ENCODE measurements at regions not wholly inside any gene's neighbourhood (a gene's known extent, or its start where the extent isn't known, plus 50 kb on each side); places are given as distances from the start of the nearest gene placed in this dataset.
A peak's percentile ranks its signal among the peaks of the same experiment; 100 is the strongest.
"Not testable (repeated sequence)": the region's sequence is repeated elsewhere in the genome, so short reads cannot be mapped to it uniquely, and the experiment has no call there.

DNA sequence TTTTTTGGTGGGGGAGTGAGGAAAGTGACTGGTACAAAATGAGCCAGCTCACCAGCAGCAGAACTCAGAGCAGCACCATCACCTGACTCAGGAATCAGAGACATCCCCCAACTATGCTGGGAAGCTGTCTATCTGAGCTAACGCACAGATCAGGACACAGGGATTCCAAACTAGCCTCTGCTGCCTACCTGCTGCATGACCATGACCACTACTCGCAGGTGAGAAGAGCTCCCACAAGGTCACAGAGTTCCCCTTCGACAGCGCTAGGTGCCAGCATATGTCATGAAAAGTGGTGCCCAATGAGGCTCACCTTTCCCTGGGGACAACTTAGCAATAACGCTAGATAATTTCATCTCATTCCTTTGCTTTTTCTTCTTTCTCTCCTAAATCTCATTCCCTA lies 662.6 kb upstream of the CPEB2 start:
- no peak overlapping the region for H3K4me3 ChIP-seq
- no peaks in the 10 kb centered on the region for H3K27me3 ChIP-seq
- H3K4me1 ChIP-seq, result no peaks in the 10 kb centered on the region
- DNase-seq (ENCODE audit: low spot score in 2 of 2), result no peak
- H3K27ac ChIP-seq, result no peak overlapping the region
- no peak for TF ChIP-seq POLR2A (IDR thresholded peaks at IDR 0.05)
- no peak for TF ChIP-seq EP300 (IDR thresholded peaks at IDR 0.05)
- TF ChIP-seq, protein P1, sequence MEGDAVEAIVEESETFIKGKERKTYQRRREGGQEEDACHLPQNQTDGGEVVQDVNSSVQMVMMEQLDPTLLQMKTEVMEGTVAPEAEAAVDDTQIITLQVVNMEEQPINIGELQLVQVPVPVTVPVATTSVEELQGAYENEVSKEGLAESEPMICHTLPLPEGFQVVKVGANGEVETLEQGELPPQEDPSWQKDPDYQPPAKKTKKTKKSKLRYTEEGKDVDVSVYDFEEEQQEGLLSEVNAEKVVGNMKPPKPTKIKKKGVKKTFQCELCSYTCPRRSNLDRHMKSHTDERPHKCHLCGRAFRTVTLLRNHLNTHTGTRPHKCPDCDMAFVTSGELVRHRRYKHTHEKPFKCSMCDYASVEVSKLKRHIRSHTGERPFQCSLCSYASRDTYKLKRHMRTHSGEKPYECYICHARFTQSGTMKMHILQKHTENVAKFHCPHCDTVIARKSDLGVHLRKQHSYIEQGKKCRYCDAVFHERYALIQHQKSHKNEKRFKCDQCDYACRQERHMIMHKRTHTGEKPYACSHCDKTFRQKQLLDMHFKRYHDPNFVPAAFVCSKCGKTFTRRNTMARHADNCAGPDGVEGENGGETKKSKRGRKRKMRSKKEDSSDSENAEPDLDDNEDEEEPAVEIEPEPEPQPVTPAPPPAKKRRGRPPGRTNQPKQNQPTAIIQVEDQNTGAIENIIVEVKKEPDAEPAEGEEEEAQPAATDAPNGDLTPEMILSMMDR (IDR thresholded peaks at IDR 0.05), result no peak
- H3K9me3 ChIP-seq, result no peaks in the 10 kb centered on the region
- 81 to 84% methylated on average over 5 of the region's 5 CpGs for WGBS, 2 donors
- H3K36me3 ChIP-seq, result no peaks in the 10 kb centered on the region

DNA sequence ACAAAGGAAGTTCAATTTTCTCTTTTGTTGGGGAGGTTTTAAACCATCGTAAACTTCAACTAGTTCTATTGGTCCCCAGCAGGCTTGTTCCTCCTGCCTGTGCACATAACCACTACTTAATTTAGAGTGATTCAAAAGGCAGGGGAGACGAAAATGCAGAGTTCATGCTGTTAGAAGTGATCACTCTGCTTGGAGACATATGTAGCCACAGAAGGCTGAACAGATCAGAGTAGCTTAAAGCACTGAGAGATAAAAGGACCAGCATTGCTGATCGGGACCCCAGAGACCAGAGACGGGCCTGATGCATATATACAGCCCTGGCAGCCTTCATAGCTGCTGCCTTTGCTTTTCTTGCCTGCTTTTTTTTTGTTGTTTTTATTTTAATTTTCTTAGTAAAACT lies 662.0 kb upstream of the CPEB2 start:
- WGBS, 2 donors, result 38 to 50% methylated on average over 4 of the region's 4 CpGs
- Histone ChIP-seq H3K4me1 (no peaks in the 10 kb centered on the region), H3K27me3 (no peaks in the 10 kb centered on the region), H3K4me3 (no peak overlapping the region), H3K9me3 (no peaks in the 10 kb centered on the region), H3K27ac (no peak overlapping the region), H3K36me3 (no peaks in the 10 kb centered on the region)
- TF ChIP-seq POLR2A (IDR thresholded peaks at IDR 0.05) (no peak), EP300 (IDR thresholded peaks at IDR 0.05) (no peak)
- TF ChIP-seq, protein P1 (IDR thresholded peaks at IDR 0.05), result no peak
- no peak for DNase-seq (ENCODE audit: low spot score in 2 of 2)

DNA sequence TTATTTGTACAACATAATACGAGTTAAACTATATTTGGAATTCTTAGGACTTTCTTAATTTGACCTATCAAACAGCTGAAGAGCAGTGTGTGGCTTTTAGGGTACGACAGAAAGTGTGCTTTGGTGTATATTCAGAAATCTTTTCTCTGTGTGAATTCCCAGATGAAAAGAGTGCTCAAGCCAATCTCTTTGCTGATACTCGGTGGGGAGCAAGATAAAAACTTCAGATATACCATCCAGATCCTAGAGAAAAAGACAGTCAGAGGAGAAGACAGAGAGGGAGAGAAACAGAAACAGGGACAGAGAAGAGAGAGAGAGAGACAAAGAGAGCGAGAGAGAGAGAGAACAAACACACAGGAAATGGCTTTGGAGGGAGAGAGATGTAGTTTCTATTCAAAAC lies 658.3 kb upstream of the CPEB2 start:
- no peak for DNase-seq (ENCODE audit: low spot score in 2 of 2)
- WGBS, 2 donors, result 54 to 56% methylated on average over 4 of the region's 4 CpGs
- H3K27ac ChIP-seq, result no peak overlapping the region
- TF ChIP-seq, protein P1 (IDR thresholded peaks at IDR 0.05), result no peak
- TF ChIP-seq EP300 (IDR thresholded peaks at IDR 0.05), result no peak
- H3K27me3 ChIP-seq, result no peaks in the 10 kb centered on the region
- no peaks in the 10 kb centered on the region for H3K9me3 ChIP-seq
- no peaks in the 10 kb centered on the region for H3K36me3 ChIP-seq
- H3K4me3 ChIP-seq, result no peak overlapping the region
- no peaks in the 10 kb centered on the region for H3K4me1 ChIP-seq

DNA sequence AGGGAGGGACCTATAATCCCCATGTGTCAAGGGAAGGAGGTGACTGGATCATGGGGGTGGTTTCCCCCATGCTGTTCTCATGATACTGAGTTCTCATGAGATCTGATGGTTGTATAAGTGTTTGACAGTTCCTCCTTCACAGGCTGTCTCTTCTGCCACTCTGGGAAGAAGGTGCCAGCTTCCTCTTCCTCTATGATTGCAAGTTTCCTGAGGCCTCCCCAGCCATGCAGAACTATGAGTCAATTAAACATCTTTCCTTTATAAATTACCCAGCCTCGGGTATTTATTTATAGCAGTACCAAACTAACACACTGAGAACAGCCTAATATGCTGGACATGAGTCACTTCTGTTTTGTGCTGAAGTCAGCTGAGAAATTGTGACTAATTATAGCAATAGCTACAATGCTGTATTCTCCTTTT lies 656.9 kb upstream of the CPEB2 start:
- no peaks in the 10 kb centered on the region for H3K9me3 ChIP-seq
- TF ChIP-seq POLR2A (IDR thresholded peaks at IDR 0.05) (no peak), EP300 (IDR thresholded peaks at IDR 0.05) (peak in 1 of 2 donors; percentile 62)
- DNase-seq (ENCODE audit: low spot score in 2 of 2), result peak in 1 of 2 donors; percentile 13
- WGBS, 2 donors, result 20 to 29% methylated on average over 1 of the region's 1 CpG
- no peak overlapping the region for H3K27ac ChIP-seq
- no peaks in the 10 kb centered on the region for H3K27me3 ChIP-seq
- H3K36me3 ChIP-seq, result no peaks in the 10 kb centered on the region
- no peak overlapping the region for H3K4me3 ChIP-seq
- H3K4me1 ChIP-seq, result no peaks in the 10 kb centered on the region

DNA sequence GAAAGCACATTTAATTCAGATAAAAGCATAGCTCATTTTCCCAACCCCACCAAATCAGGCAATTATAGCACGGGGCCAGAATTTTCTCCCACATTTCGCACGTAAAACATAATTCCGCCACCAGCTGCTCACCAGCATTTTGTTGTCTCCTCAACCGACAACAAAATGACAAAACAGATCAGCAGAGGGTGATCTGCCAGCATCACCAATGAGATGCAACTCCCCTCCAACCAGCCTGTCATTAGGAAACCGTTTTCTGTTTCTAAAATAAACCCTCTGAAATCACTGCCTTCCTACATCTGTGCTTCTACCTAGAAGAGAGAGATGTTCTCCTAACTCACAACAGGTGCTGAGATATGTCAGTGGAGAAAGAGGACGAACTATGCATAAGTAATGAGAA lies 654.8 kb upstream of the CPEB2 start:
- WGBS, 2 donors, result 65 to 76% methylated on average over 7 of the region's 7 CpGs
- Histone ChIP-seq H3K36me3 (no peaks in the 10 kb centered on the region), H3K9me3 (no peaks in the 10 kb centered on the region), H3K4me3 (no peak overlapping the region), H3K27me3 (no peaks in the 10 kb centered on the region), H3K4me1 (no peaks in the 10 kb centered on the region), H3K27ac (no peak overlapping the region)
- TF ChIP-seq POLR2A (IDR thresholded peaks at IDR 0.05) (no peak), EP300 (IDR thresholded peaks at IDR 0.05) (no peak)
- TF ChIP-seq, protein P1 (IDR thresholded peaks at IDR 0.05), result no peak
- no peak for DNase-seq (ENCODE audit: low spot score in 2 of 2)

DNA sequence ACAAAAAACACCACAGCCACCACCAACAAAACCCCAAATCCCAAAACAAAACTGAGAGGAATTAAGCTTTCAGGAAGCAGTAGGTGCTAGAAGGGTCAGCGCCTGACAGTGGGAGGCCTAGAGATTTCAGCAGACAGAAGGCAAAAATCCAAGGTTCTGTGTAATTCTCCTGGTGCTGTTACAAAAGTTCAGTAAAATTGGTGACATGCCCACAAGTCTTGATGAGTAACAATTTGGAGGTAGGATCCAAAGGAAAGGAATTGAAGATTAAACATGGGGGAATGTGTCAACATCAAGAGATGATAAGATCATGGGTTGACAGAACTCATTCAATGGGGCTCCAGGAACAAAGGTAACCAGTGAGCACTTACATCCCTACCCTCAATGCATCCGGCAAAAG lies 653.8 kb upstream of the CPEB2 start:
- TF ChIP-seq EP300 (IDR thresholded peaks at IDR 0.05) (no peak), POLR2A (IDR thresholded peaks at IDR 0.05) (no peak)
- TF ChIP-seq, protein P1 (IDR thresholded peaks at IDR 0.05), result no peak
- 94 to 96% methylated on average over 2 of the region's 2 CpGs for WGBS, 2 donors
- Histone ChIP-seq H3K27me3 (no peaks in the 10 kb centered on the region), H3K4me1 (no peaks in the 10 kb centered on the region), H3K27ac (no peak overlapping the region), H3K36me3 (no peaks in the 10 kb centered on the region), H3K4me3 (no peak overlapping the region), H3K9me3 (no peaks in the 10 kb centered on the region)
- DNase-seq (ENCODE audit: low spot score in 2 of 2), result no peak

DNA sequence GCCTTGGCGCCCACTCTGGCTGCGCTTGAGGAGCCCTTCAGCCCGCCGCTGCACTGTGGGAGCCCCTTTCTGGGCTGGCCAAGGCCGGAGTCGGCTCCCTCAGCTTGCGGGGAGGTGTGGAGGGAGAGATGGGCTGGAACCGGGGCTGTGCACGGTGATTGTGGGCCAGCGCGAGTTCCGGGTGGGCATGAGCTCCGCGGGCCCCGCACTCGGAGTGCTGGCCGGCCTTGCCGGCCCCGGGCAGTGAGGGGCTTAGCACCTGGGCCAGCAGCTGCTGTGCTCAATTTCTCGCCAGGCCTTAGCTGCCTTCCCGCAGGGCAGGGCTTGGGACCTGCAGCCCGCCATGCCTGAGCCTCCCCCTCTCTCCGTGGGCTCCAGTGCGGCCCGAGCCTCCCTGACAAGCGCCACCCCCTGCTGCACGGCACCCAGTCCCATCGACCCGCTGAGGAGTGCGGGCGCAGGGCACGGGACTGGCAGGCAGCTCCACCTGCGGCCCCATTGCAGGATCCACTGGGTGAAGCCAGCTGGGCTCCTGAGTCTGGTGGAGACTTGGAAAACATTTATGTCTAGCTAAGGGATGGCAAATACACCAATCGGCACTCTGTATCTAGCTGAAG lies 643.6 kb upstream of the CPEB2 start:
- DNase-seq (ENCODE audit: low spot score in 2 of 2); H3K4me3 ChIP-seq; H3K9me3 ChIP-seq; H3K27ac ChIP-seq; H3K4me1 ChIP-seq; H3K36me3 ChIP-seq; H3K27me3 ChIP-seq: not testable (repeated sequence)
- 90 to 95% methylated on average over 24 to 32 of the region's 34 CpGs for WGBS, 2 donors

Data from tibial nerve (tissue), 4 donors.